ENCODE measurements at regions not wholly inside any gene's neighbourhood (a gene's known extent, or its start where the extent isn't known, plus 50 kb on each side); places are given as distances from the start of the nearest gene placed in this dataset.

- TF ChIP-seq EZH2phosphoT487 (conservative IDR thresholded peaks at IDR 0.05; ENCODE audit: low read length) (no peak), CTCF (IDR thresholded peaks at IDR 0.05; ENCODE audit: insufficient read depth, low read length, poor library complexity, severe bottlenecking) (no peak)
Observed at GRCh38 chr2:137870682-137871081, 93.6 kb upstream of the HNMT start.
